ENCODE measurements at regions not wholly inside any gene's neighbourhood (a gene's known extent, or its start where the extent isn't known, plus 50 kb on each side); places are given as distances from the start of the nearest gene placed in this dataset.

- Histone ChIP-seq H3F3A (ENCODE audit: insufficient read depth, low read length, poor library complexity, severe bottlenecking) (no peaks in the 10 kb centered on the region), H3K36me3 (ENCODE audit: insufficient read depth, low read length) (no peaks in the 10 kb centered on the region), H3K27me3 (ENCODE audit: insufficient read depth, low read depth, low read length) (no peaks in the 10 kb centered on the region), H3K4me3 (ENCODE audit: low read length) (no peak overlapping the region), H3K27ac (ENCODE audit: low read length) (no peak overlapping the region), H3K9me3 (ENCODE audit: low read length) (no peaks in the 10 kb centered on the region), H3K9ac (ENCODE audit: low read length) (no peak overlapping the region), H3K9me2 (ENCODE audit: insufficient read depth, low read length) (no peaks in the 10 kb centered on the region), H3K4me2 (ENCODE audit: low read length) (no peak overlapping the region), H4K20me1 (ENCODE audit: insufficient read depth) (no peaks in the 10 kb centered on the region), H3K79me2 (replicated peaks; ENCODE audit: insufficient read depth, low read length) (no peaks in the 10 kb centered on the region), H2AFZ (ENCODE audit: low read depth, low read length) (no peak overlapping the region)
- no peak for TF ChIP-seq MXI1 (conservative IDR thresholded peaks at IDR 0.05; ENCODE audit: poor library complexity, severe bottlenecking)
- TF ChIP-seq SMC3 (conservative IDR thresholded peaks at IDR 0.05; ENCODE audit: poor library complexity): no peak
- TF ChIP-seq, protein P1, sequence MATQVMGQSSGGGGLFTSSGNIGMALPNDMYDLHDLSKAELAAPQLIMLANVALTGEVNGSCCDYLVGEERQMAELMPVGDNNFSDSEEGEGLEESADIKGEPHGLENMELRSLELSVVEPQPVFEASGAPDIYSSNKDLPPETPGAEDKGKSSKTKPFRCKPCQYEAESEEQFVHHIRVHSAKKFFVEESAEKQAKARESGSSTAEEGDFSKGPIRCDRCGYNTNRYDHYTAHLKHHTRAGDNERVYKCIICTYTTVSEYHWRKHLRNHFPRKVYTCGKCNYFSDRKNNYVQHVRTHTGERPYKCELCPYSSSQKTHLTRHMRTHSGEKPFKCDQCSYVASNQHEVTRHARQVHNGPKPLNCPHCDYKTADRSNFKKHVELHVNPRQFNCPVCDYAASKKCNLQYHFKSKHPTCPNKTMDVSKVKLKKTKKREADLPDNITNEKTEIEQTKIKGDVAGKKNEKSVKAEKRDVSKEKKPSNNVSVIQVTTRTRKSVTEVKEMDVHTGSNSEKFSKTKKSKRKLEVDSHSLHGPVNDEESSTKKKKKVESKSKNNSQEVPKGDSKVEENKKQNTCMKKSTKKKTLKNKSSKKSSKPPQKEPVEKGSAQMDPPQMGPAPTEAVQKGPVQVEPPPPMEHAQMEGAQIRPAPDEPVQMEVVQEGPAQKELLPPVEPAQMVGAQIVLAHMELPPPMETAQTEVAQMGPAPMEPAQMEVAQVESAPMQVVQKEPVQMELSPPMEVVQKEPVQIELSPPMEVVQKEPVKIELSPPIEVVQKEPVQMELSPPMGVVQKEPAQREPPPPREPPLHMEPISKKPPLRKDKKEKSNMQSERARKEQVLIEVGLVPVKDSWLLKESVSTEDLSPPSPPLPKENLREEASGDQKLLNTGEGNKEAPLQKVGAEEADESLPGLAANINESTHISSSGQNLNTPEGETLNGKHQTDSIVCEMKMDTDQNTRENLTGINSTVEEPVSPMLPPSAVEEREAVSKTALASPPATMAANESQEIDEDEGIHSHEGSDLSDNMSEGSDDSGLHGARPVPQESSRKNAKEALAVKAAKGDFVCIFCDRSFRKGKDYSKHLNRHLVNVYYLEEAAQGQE (IDR thresholded peaks at IDR 0.05; ENCODE audit: borderline replicate concordance): no peak
- TF ChIP-seq EP300 (conservative IDR thresholded peaks at IDR 0.05; ENCODE audit: poor library complexity, severe bottlenecking): no peak
- no peak for TF ChIP-seq EZH2 (IDR thresholded peaks at IDR 0.05; ENCODE audit: borderline replicate concordance, insufficient read depth, low read length, poor library complexity, severe bottlenecking)
- no peak for TF ChIP-seq POLR2AphosphoS5 (IDR thresholded peaks at IDR 0.05)
- no peak for TF ChIP-seq RAD21 (conservative IDR thresholded peaks at IDR 0.05)
- TF ChIP-seq, protein P2, sequence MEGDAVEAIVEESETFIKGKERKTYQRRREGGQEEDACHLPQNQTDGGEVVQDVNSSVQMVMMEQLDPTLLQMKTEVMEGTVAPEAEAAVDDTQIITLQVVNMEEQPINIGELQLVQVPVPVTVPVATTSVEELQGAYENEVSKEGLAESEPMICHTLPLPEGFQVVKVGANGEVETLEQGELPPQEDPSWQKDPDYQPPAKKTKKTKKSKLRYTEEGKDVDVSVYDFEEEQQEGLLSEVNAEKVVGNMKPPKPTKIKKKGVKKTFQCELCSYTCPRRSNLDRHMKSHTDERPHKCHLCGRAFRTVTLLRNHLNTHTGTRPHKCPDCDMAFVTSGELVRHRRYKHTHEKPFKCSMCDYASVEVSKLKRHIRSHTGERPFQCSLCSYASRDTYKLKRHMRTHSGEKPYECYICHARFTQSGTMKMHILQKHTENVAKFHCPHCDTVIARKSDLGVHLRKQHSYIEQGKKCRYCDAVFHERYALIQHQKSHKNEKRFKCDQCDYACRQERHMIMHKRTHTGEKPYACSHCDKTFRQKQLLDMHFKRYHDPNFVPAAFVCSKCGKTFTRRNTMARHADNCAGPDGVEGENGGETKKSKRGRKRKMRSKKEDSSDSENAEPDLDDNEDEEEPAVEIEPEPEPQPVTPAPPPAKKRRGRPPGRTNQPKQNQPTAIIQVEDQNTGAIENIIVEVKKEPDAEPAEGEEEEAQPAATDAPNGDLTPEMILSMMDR (IDR thresholded peaks at IDR 0.05; ENCODE audit: poor library complexity, severe bottlenecking): no peak
- no peak for TF ChIP-seq TAF1 (IDR thresholded peaks at IDR 0.05; ENCODE audit: low read depth)
Observed at GRCh38 chr10:52635651-52636050, 136.9 kb downstream of the MBL2 start.

GRCh38 chr10:52636874-52637273, 135.7 kb downstream of the MBL2 start:
- H3K27ac ChIP-seq (ENCODE audit: low read length): no peak overlapping the region
- no peaks in the 10 kb centered on the region for H4K20me1 ChIP-seq (ENCODE audit: insufficient read depth)
- no peaks in the 10 kb centered on the region for H3K9me3 ChIP-seq (ENCODE audit: low read length)
- no peaks in the 10 kb centered on the region for H3K36me3 ChIP-seq (ENCODE audit: insufficient read depth, low read length)
- no peak overlapping the region for H2AFZ ChIP-seq (ENCODE audit: low read depth, low read length)
- TF ChIP-seq, protein P2 (IDR thresholded peaks at IDR 0.05; ENCODE audit: poor library complexity, severe bottlenecking): no peak
- H3K79me2 ChIP-seq (replicated peaks; ENCODE audit: insufficient read depth, low read length): no peaks in the 10 kb centered on the region
- no peak overlapping the region for H3K9ac ChIP-seq (ENCODE audit: low read length)
- no peaks in the 10 kb centered on the region for H3F3A ChIP-seq (ENCODE audit: insufficient read depth, low read length, poor library complexity, severe bottlenecking)
- H3K9me2 ChIP-seq (ENCODE audit: insufficient read depth, low read length): no peaks in the 10 kb centered on the region
- H3K27me3 ChIP-seq (ENCODE audit: insufficient read depth, low read depth, low read length): no peaks in the 10 kb centered on the region
- no peak overlapping the region for H3K4me2 ChIP-seq (ENCODE audit: low read length)
- no peak overlapping the region for H3K4me3 ChIP-seq (ENCODE audit: low read length)

All from neural cell (in vitro differentiated cells).